Thoracic aorta (tissue), 2 donors: ENCODE measurements at regions not wholly inside any gene's neighbourhood (a gene's known extent, or its start where the extent isn't known, plus 50 kb on each side); places are given as distances from the start of the nearest gene placed in this dataset.

ENCODE experiments used
- ATAC-seq: fragments of 150-250 bp; one replicate; pipeline ENCODE4 v1.8.0; 2017; ENCODE audit warnings: low read depth; ENCODE audit not compliant: insufficient number of reproducible peaks, low FRiP score
- DNase-seq: peaks from one replicate; pipeline ENCODE4 v3.0.0-alpha.2; 2020; ENCODE audit warnings: low spot score
- H3K27ac ChIP-seq, 2 donors: fragments of 200-600 bp; sonication (generic); 1 replicate in 1 of 2; 2 replicates in 1 of 2; pipeline ENCODE4 v1.5.1; 2016; ENCODE audit warnings: mild to moderate bottlenecking in 2 of 2, moderate library complexity in 2 of 2
- H3K27me3 ChIP-seq: fragments of 200-600 bp; sonication (generic); replicated peaks from 2 replicates; pipeline ENCODE4 v1.6.0; 2016; ENCODE audit warnings: mild to moderate bottlenecking; ENCODE audit not compliant: insufficient read depth
- H3K36me3 ChIP-seq: fragments of 200-600 bp; sonication (generic); one replicate; pipeline ENCODE4 v1.5.1; 2016
- H3K4me1 ChIP-seq, 2 donors: fragments of 200-600 bp; sonication (generic); 1 replicate in 1 of 2; 2 replicates in 1 of 2; pipeline versions ENCODE4 v1.5.1 to v1.6.0; 2016; ENCODE audit warnings: low read depth in 2 of 2, mild to moderate bottlenecking in 1 of 2; ENCODE audit not compliant: control insufficient read depth in 1 of 2
- H3K4me3 ChIP-seq: fragments of 200-600 bp; sonication (generic); 2 replicates; pipeline ENCODE4 v1.5.1; 2016; ENCODE audit warnings: mild to moderate bottlenecking
- H3K9me3 ChIP-seq: fragments of 200-600 bp; sonication (generic); 2 replicates; pipeline ENCODE4 v1.5.1; 2016
- CTCF ChIP-seq: fragments of 200-600 bp; sonication (generic); IDR thresholded peaks from one replicate; pipeline ENCODE4 v1.5.1; 2019; ENCODE audit warnings: antibody characterized with exemption

- H3K9me3 ChIP-seq: no peaks in the 10 kb centered on the region
- ATAC-seq (no peak), DNase-seq (no peak)
- peaks cover 8 to 12% of the 10 kb centered on the region in 2 donors for H3K4me1 ChIP-seq
- H3K4me3 ChIP-seq: no peak overlapping the region
- H3K27me3 ChIP-seq: no peaks in the 10 kb centered on the region
- no peaks in the 10 kb centered on the region for H3K36me3 ChIP-seq
- no peak for TF ChIP-seq CTCF
- H3K27ac ChIP-seq: no peak overlapping the region
These were observed 64.4 kb upstream of the EMX2 start for GRCh38 chr10:117477961-117478670.

DNA sequence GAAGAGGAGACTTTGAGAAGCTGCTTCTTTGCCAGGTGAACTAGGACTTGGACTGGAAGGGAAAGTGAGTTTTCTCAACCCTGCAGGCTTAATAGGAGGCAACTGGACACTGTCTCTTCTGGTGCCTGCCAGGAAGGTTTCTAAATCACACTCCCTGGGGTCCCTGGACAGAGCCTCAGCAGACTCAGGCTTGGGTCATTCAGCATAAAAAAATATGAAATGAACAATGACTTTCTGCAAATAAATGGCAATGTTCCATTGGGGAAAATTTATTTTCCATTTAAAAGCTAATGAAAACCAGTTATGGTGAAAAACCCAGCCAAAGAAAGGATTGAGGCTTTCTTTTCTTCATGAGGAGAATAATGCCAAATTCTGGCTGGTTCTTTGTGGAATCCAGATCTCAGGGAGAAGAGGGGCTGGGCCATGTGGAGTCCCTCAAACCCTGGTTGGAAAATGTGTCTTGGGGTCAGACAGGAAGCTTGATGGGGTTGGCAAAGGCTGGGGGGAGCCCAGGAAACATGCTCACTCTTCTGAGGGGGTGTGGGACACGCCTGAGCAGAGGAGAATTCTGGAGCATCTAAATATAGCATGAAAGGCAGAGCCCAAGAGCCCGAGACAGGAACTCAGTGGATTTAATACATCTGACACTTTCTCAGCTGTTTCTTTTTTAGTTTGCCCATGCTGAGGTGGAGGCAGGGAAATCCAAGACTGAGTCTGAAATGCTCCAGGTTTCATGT, 65.2 kb upstream of the EMX2 start:
- Histone ChIP-seq H3K4me1 (peaks cover 8 to 12% of the 10 kb centered on the region in 2 donors), H3K4me3 (no peak overlapping the region), H3K27me3 (no peaks in the 10 kb centered on the region), H3K27ac (peak overlapping the region in 1 of 2 donors; percentile 58), H3K9me3 (no peaks in the 10 kb centered on the region), H3K36me3 (no peaks in the 10 kb centered on the region)
- TF ChIP-seq CTCF: no peak
- ATAC-seq (no peak), DNase-seq (no peak)

GRCh38 chr10:117476716-117477115, 65.8 kb upstream of the EMX2 start:
- ATAC-seq: no peak
- H3K9me3 ChIP-seq: no peaks in the 10 kb centered on the region
- no peak for DNase-seq
- TF ChIP-seq CTCF: no peak
- no peak overlapping the region for H3K4me3 ChIP-seq
- no peaks in the 10 kb centered on the region for H3K27me3 ChIP-seq
- no peaks in the 10 kb centered on the region for H3K36me3 ChIP-seq
- H3K27ac ChIP-seq: peak overlapping the region in 1 of 2 donors; percentile 58
- peaks cover 8 to 12% of the 10 kb centered on the region in 2 donors for H3K4me1 ChIP-seq

DNA sequence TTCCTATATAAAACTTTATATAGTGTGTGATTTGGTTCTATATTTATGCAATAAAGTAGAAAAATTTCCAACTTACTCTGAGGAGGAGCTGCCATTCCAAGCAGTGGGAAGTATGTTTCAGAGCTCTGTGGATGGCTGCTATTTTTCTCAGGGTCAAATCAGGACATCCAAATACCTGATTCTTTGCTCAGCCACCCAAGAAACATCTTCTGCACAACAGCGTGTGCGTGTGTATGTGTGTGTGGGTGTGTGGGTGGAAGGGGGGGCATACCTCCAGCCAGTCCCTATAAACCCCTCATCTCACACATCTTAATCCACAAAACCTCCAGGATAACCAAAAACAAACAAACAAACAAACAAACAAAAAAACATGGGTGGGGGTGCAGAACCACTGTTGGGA, 66.3 kb upstream of the EMX2 start:
- H3K36me3 ChIP-seq: no peaks in the 10 kb centered on the region
- no peaks in the 10 kb centered on the region for H3K27me3 ChIP-seq
- no peak overlapping the region for H3K4me3 ChIP-seq
- DNase-seq: no peak
- TF ChIP-seq CTCF: no peak
- H3K27ac ChIP-seq: no peak overlapping the region
- peaks cover 8 to 12% of the 10 kb centered on the region in 2 donors for H3K4me1 ChIP-seq
- no peaks in the 10 kb centered on the region for H3K9me3 ChIP-seq
- ATAC-seq: no peak

GRCh38 chr10:117472872-117473271, 69.7 kb upstream of the EMX2 start:
- no peak overlapping the region for H3K27ac ChIP-seq
- ATAC-seq (no peak), DNase-seq (no peak)
- no peaks in the 10 kb centered on the region for H3K27me3 ChIP-seq
- H3K4me1 ChIP-seq: peaks cover 4 to 12% of the 10 kb centered on the region in 2 donors
- no peak overlapping the region for H3K4me3 ChIP-seq
- no peak for TF ChIP-seq CTCF
- no peaks in the 10 kb centered on the region for H3K36me3 ChIP-seq
- no peaks in the 10 kb centered on the region for H3K9me3 ChIP-seq
